HPDE6-E6E7 (cell line): ENCODE measurements at regions not wholly inside any gene's neighbourhood (a gene's known extent, or its start where the extent isn't known, plus 50 kb on each side); places are given as distances from the start of the nearest gene placed in this dataset.
"Not testable (repeated sequence)": the region's sequence is repeated elsewhere in the genome, so short reads cannot be mapped to it uniquely, and the experiment has no call there.

ENCODE experiments used
- DNase-seq: peaks from one replicate; pipeline ENCODE4 v3.0.0; 2011; ENCODE audit warnings: missing footprints; ENCODE audit errors: extremely low spot score

DNA sequence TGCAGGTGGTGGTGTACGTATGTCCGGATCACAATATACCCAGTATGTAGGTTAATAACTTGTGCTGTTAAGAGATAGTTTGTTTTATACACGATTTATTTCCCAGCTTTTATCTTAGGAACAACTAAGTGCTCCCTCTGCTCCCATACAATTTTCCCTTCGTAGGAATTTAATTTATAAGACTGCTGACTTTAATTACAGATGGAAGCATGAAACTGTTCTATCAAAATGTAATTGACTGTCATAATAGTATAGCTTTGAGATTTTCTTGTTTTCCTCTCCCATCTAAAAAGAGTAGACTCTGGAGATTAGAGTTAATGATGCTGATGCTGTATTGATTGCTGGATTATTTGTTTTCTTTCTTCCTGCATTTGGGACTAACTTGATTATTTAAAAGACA lies 370.7 kb upstream of the SGO1 start:
- DNase-seq, result no peak

DNA sequence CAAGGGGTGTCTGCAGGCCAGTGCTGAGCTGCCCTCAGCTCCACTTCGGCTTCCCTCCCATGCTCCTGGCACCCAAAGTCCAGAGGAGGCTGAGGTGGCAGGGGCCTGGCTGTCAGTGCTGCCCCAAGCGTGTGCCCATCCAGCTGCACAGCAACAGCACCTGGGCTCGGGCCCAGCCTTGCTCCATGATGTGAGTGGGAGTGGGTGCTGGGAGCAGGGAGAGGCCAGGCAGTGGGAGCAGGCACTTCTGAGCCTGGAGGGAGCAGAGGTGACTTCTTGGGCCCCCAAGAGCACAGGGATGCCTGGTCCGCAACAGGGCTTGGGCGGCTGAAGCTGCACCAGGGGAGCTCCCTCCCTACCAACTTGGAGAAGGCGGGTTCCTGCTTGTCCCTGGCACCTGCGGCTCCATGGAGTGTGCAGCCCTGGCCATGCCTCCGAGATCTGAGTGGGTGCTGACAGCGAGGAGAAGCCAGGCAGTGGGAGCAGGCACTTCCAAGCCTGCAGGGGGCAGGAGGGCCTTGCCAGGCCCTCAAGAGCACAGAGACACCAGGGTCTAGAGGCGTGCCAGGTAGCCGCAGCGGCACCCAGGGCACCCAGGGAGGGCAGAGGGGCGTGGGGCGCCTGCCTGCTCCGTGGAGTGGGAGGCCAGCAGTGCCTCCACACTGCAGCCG lies 366.7 kb upstream of the SGO1 start:
- no peak for DNase-seq

DNA sequence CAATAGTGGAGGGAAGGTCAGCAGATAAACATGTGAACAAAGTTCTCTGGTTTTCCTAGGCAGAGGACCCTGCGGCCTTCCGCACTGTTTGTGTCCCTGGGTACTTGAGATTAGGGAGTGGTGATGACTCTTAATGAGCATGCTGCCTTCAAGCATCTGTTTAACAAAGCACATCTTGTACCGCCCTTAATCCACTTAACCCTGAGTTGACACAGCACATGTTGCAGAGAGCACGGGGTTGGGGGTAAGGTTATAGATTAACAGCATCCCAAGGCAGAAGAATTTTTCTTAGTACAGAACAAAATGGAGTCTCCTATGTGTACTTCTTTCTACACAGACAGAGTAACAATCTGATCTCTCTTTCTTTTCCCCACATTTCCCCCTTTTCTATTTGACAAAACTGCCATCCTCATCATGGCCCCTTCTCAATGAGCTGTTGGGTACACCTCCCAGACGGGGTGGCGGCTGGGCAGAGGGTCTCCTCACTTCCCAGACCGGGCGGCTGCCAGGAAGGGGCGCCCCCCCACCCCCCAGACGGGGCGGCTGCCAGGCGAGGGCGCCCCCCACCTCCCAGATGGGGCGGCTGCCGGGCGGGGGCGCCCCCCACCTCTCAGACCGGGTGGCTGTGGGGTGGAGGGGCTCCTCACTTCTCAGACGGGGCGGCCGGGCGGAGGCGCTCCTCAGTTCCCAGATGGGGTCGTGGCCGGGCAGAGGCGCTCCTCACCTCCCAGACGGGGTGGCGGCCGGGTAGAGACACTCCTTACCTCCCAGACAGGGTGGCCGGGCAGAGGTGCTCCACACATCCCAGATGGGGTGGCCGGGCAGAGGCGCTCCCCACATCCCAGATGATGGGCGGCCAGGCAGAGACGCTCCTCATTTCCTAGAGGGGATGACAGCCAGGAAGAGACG lies 361.6 kb upstream of the SGO1 start:
- DNase-seq, result not testable (repeated sequence)

DNA sequence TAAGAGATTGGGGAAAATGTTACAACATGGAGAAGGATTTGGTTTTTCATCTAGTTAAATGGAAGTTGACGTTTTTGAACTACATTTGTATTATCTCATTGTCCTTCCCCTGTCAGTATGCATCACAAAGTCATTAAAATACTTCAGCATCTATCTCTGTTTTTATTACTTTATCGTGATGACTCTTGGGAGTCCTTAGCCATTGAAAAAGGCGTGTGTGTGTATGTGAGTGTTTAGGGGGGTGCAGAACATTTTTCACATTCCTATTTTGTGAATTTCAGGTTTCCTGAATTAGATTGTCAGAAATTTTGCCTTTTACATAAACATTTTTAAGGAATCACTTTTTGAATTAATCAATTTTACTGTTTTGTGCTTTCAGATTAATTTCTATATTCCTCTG lies 360.6 kb upstream of the SGO1 start:
- no peak for DNase-seq

DNA sequence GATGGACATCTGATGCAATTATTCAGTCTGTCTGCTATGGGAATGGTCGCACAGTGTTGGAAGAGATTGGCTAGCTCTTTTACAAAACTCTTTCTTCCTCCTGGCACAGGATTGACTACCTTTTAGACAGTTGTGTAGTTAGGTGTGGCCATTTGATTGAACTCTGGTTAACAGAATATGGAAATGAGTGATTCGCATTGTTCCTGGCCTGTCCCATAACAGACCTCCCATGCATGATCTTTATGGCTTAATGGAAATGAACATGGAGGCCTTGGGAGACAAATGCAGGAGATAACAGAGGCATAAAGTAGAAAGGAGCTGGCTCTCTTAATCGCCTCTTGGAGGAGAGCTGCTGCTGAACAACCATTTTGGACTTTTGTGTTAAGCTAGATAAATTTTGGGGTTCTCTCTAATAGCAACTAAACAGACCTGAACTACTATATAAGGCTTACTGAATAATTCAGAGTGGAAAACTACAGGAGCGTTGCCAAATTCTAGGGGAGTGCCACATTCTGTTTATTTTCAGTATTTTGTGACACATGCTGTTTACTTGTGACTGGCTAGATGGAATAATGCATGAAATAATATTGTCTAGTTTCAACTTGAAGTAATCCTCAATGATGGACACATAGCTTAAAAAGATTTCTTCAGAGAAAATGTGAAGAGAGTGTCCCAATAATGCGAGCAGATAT lies 357.7 kb upstream of the SGO1 start:
- DNase-seq, result no peak

DNA sequence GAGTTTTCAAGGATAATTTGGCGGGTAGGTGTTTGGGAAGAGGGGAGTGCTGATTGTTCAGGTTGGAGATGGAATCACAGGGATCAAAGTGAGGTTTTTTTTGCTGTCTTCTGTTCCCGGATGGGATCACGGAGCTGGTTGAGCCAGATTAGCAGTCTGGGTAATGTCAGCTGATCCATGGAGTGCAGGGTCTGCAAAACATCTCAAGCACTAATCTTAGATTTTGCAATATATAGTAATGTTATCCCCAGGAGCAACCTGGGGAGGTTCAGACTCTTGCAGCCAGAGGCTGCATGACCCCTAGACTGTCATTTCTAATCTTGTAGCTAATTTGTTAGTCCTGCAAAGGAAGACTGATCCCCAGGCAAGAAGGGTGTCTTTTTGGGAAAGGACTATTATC lies 354.1 kb upstream of the SGO1 start:
- no peak for DNase-seq

DNA sequence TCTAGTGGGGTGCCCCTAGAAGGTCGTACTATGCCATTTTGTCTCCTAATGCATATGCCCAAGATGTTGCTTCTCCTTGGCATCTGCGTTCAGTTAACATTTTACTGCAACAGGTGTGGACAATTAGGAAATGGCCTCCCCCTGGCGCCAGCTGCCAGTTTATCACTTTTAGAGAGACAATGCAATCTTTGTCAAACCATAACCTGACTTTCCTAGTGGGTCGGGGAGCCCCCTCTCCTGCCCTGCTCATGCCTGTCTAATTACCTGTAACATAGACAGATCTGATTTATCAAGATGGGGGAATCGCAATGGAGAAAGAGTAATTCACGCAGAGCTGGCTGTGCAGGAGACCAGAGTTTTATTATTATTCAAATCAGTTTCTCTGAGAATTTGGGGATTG lies 353.7 kb upstream of the SGO1 start:
- DNase-seq, result no peak

DNA sequence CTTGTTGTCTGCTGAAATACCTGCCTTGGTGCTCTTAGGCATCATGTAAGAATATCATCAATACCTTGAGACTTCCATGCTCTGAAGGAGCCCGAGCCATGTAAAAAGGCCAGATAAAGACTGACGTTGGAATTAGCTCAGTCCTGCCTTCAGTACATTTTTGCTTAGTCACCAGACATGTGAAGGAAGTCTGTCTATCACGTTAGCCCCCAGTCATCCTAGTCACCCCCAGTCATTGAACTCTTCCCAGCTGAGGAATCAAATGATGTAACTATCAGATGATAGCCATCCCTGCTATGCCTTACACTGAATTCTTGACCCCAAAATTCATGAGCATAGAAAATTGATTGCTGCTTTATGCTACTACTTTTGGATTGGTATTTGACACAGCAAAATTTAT lies 351.2 kb upstream of the SGO1 start:
- DNase-seq, result no peak

DNA sequence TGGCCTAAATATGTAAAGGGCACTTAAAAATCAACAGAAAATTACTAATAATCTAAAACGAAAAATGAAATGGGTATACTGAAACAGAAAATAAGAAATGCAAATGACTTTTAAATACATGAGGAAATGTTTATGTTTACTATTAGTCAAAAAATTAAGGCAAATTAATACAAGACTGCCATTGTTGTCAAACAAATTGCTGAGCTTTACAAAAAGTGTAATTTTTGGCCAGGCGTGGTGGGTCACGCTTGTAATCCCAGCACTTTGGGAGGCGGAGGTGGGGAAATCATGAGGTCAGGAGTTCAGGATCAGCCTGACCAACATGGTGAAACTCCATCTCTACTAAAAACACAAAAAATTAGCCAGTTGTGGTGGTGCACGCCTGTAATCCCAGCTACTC lies 343.9 kb upstream of the SGO1 start:
- DNase-seq, result no peak

DNA sequence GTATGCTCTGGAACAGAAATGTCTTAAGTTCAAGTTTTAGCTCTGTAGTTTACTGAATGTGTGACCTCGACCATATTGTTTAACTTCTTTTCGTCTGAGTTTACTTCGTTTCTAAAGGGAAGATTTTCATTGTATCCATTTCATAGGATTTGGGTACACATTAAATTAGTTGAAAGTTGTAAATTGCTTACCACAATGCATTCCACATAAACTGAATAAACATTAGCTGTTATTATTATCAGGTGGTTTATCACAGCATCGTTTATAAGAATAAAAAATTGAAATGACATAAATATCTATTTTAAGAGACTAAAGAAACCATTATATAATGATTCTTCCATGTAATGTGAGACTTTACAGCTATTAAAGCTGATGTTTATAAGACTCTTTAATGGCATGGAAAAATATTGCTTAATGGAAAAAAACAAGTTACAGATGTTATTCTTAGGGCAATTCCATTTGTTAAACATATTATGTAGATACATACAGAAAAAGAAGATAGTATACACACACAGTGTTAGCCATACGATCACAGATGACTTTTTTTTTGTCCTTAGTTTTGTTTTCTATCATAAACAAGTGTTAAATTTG lies 342.3 kb upstream of the SGO1 start:
- DNase-seq, result no peak

DNA sequence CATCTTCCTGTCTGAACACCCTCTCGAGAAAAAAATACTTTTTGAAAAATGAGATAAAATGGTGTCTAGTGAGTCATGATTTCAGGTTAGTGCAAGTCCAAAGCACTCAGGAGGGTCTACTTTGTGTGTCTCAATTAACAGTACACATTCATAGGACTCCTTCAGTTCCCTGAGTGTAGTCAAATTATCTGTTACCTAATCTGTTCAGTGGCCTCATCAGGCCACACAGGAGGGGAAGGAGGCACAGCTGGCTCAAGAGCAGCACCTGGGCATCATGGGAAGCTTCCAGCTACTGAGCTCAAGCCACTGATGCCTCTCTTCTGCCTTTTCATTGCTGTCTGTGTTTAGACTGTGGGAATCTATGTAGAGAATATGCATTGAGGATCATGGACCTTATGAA lies 341.4 kb upstream of the SGO1 start:
- DNase-seq, result no peak

DNA sequence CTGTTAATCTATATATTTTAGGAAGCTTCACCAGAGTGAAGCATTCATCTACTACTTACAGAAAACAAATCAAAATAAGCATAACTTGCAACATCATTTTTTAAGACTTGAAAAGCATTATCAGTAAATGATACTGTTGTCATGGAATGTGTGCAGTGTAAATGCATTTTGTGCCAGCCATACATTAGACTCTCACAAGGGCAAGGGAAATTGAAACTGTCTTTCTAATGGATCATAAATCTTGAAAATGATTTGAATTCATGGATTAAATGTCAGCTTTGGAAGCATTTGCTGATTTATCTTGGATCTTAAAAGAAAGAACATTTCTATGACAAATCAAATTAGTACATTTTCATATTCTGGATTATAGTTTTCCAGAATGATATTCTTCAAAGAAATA lies 338.3 kb upstream of the SGO1 start:
- no peak for DNase-seq

DNA sequence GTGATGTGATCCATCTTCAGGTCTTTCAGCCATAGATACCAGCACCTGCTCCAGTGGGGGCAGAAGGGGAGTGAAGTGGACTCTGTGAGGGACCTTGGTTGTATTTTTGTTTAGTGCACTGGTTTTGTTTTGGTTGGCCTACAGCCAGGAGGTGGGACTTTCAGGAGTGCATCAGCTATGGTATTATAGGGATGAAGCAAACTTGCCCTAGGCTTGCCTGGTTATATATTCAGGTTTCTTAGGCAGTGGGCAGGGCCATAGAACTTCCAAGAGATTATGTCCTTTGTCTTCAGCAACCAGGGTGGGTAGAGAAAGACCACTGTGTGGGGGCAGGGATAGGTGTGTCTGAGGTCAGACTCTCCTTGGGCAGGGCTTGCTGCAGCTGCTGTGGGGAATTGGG lies 337.3 kb upstream of the SGO1 start:
- DNase-seq, result no peak

DNA sequence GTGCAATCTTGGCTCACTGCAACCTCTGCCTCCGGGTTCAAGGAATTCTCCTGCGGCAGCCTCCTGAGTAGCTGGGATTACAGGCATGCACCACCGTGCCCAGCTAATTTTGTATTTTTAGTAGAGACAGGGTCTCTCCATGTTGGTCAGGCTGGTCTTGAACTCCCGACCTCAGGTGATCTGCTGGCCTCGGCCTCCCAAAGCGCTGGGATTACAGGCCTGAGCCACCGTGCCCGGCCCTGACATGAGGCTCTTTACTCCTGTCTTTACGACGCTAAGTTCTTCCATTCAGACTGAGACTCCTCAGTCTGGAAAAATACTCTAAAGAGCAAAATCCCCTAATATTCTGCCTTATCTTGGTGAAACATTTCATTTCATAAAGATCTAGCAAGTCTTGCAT lies 331.3 kb upstream of the SGO1 start:
- DNase-seq, result not testable (repeated sequence)

DNA sequence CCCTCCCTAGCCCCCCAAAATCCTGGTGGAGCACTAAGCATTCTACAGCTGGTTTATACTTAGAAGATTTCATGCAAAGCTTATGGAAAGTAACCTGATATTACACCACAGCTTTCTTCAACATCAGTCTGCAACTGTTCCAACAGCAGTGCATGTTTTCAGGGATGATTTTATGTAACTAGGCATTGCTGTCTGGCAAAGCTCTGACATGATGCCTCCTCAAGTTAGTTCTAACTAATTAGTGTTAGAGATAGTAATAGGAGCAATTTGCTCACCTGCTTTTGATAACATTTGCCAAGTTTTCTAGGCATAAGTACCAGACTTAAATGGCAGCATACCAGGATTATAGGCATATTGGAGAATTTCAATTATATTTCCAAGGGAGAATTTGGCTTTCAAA lies 330.3 kb upstream of the SGO1 start:
- DNase-seq, result no peak

DNA sequence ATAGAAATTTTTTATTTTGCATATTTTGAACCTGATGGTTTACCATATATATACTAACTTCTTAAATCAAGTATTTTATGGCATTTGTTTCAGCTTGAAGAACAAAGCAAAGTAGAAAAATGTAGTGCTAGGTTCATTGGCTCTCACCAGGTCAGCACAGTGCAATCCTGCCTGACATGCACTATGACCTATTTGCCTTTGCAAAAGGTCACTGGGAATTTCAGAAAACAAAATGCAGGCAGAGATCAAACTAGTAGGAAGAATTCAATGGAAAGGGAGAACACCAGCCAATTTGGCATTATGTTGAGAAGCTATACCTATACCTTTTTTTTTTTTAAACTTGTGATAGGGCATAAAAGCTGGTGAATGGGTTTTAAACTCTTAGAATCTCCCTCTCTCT lies 329.8 kb upstream of the SGO1 start:
- DNase-seq, result no peak

DNA sequence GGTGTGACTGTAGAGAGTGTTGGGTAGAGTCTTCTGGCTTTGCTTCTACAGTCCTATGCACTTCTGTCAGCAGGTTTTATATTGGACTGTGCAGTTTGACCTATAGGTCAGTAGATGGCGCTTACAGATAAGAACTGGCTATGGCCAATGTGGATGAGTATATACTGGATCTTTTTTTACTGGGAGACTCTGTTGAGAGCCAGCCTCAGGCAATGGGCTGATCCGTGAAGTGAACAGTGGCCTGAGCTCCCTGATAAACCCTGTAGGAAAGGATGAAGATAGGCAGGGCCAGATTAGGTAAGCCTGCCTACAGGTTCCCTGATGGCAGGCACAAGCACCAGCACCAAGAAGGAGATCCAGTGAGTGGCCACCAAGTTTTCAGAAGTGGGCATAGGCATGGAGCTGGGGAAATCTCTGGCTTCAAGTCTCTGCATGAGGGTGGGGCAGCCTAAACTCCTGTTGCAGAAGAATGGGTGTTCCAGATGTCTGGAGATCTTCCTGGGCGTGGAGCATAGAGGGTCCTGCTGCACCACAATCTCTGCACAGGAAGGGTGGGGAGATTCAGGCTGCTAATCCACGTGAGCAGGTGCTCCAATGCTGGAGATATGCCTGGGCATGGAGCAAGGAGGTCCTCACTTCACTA lies 326.0 kb upstream of the SGO1 start:
- no peak for DNase-seq

DNA sequence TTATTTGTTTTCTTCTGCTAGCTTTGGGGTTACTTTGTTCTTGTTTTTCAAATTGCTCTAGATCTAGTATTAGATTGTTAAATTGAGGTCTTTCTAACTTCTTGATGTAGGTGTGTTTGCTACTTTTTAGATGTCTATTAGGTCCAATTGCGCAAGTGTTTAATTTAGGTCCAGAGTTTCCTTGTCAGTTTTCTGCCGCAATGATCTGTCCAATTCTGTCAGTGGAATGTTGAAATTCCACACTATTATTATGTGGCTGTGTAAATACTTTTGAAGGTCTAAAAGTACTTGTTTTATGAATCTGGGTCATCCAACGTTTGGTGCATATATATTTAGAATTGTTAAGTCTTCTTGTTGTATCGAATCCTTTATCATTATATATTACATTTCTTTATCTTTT lies 324.4 kb upstream of the SGO1 start:
- no peak for DNase-seq

DNA sequence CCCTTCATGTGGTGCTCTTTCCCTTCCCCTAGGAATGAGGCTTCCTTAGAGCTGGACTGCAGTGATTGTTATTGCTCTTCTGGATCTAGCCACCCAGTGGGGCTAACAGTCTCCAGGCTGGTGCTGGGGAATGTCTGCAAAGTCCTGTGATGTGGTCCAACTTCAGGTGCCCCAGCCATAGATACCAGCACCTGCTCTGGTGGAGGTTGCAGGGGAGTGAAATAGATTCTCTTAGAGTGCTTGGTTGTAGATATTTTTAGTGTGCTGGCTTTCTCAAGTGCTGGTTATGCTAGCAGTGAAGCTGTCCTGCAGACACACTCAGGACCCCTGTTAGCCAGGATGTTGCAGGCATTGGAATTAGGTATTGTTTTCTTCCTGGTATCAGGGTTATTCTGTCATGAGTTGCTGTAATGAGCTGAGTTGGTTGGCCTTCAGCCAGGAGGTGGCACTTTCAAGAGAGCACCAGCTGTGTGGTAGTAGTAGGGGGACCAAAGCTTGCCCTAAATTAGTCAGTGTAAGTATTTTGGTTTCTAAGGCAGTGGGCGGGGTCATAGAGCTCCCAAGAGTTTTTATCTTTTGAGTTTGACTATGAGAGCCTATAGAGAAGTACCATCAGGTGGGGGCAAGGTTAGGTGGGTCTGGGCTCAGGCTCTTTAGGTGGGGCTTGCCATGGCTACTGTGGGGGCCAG lies 317.5 kb upstream of the SGO1 start:
- no peak for DNase-seq

DNA sequence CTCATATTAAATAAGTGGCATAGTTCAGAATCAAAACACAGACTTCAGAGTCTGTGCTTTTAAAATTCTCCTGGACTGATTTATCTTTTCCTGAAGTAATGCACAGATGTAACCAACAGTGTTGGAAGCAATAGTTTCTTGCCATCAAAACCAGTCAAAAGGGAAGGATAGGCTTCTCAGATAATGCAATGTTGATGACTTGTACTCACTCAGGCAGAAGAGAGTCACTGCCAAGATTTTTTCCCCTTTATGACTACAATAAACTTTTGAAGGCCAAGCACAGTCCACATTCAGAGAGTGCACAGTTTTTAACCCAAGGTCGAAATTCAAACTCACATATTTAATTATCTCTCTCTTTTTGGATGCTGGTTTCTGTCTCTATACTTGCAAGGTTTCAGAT lies 305.0 kb upstream of the SGO1 start:
- no peak for DNase-seq

DNA sequence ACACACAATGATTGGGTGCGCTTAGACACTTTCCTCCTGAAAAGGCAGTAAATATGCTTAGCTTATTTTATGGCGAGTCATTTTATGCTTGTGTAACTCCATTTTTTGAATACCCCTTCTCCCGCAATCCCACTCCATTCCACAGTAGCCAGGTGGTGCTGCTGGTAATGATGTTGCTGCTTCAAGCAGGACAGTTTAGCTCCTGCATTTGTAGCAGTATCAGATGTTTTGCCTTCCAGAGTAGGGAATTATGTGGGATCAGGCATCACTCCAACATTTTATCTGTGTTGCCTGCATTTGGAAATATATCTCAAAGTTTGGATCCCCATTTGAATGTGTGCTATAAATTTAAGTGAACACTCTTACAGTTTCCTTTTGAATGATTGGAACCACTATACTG lies 302.1 kb upstream of the SGO1 start:
- DNase-seq, result no peak
